Endodermal cell (in vitro differentiated cells): ENCODE measurements at regions not wholly inside any gene's neighbourhood (a gene's known extent, or its start where the extent isn't known, plus 50 kb on each side); places are given as distances from the start of the nearest gene placed in this dataset.

ENCODE experiments used
- DNase-seq: peaks from one replicate; pipeline ENCODE4 v3.0.0-alpha.2; 2017
- H3K27ac ChIP-seq: 2 replicates; pipeline ENCODE4 v1.5.1; 2013; ENCODE audit warnings: mild to moderate bottlenecking, low read depth, low read length, moderate library complexity
- H3K27me3 ChIP-seq: 2 replicates; pipeline ENCODE4 v1.6.1; 2013; ENCODE audit warnings: mild to moderate bottlenecking, low read length, moderate library complexity; ENCODE audit not compliant: insufficient read depth, control insufficient read depth, poor library complexity, severe bottlenecking
- H3K36me3 ChIP-seq: 2 replicates; pipeline ENCODE4 v1.7.0; 2013; ENCODE audit warnings: mild to moderate bottlenecking, low read length, moderate library complexity; ENCODE audit not compliant: control insufficient read depth, insufficient read depth
- H3K4me1 ChIP-seq: one replicate; pipeline ENCODE4 v1.7.0; 2013; ENCODE audit warnings: low read length; ENCODE audit not compliant: control insufficient read depth, insufficient read depth
- H3K4me3 ChIP-seq: 2 replicates; pipeline ENCODE4 v1.5.1; 2013; ENCODE audit warnings: mild to moderate bottlenecking, low read length, moderate library complexity
- H3K9ac ChIP-seq: 2 replicates; pipeline ENCODE4 v1.6.1; 2013; ENCODE audit warnings: mild to moderate bottlenecking, low read length, moderate library complexity; ENCODE audit not compliant: poor library complexity, severe bottlenecking; ENCODE audit errors: extremely low read depth
- H3K9me3 ChIP-seq: 2 replicates; pipeline ENCODE4 v1.6.1; 2013; ENCODE audit warnings: mild to moderate bottlenecking, low read length, moderate library complexity; ENCODE audit not compliant: control insufficient read depth
- H3K27ac Mint-ChIP-seq: 2 replicates; pipeline ENCODE4 v1.8.0; 2020; ENCODE audit warnings: mixed read lengths
- H3K27me3 Mint-ChIP-seq: 2 replicates; pipeline ENCODE4 v1.8.0; 2021; ENCODE audit warnings: mild to moderate bottlenecking, mixed read lengths; ENCODE audit not compliant: insufficient read depth
- H3K36me3 Mint-ChIP-seq: 2 replicates; pipeline ENCODE4 v1.8.0; 2020; ENCODE audit warnings: low read depth, mixed read lengths
- H3K4me1 Mint-ChIP-seq: 2 replicates; pipeline ENCODE4 v1.8.0; 2020; ENCODE audit warnings: mixed read lengths
- H3K4me3 Mint-ChIP-seq: 2 replicates; pipeline ENCODE4 v1.8.0; 2020; ENCODE audit warnings: mild to moderate bottlenecking, moderate library complexity, mixed read lengths
- H3K9me3 Mint-ChIP-seq: 2 replicates; pipeline ENCODE4 v1.8.0; 2020; ENCODE audit warnings: mild to moderate bottlenecking, mixed read lengths
- CTCF ChIP-seq: fragments of 200-600 bp; sonication (generic); conservative IDR thresholded peaks from 2 replicates; pipeline ENCODE4 v1.5.0; 2021; ENCODE audit warnings: antibody characterized with exemption, mild to moderate bottlenecking
- WGBS, 2 experiments: methylation state at CpG; one replicate each; pipeline versions ENCODE4 v1.1.5 to v1.1.7; 2013; ENCODE audit warnings: missing lambda C conversion rate in 2 of 2, mixed read lengths in 1 of 2; ENCODE audit not compliant: insufficient coverage in 1 of 2, insufficient read length in 1 of 2; 5-methylcytosine and 5-hydroxymethylcytosine counted together

- no peaks in the 10 kb centered on the region for H3K9me3 Mint-ChIP-seq
- no peak overlapping the region for H3K27ac Mint-ChIP-seq
- Histone ChIP-seq H3K36me3 (no peaks in the 10 kb centered on the region), H3K9ac (no peak overlapping the region), H3K4me3 (no peak overlapping the region), H3K27me3 (no peaks in the 10 kb centered on the region), H3K4me1 (peaks cover 10% of the 10 kb centered on the region), H3K9me3 (no peaks in the 10 kb centered on the region), H3K27ac (no peak overlapping the region)
- no peak overlapping the region for H3K4me3 Mint-ChIP-seq
- no peak for DNase-seq
- peaks cover 42% of the 10 kb centered on the region for H3K4me1 Mint-ChIP-seq
- no peak for TF ChIP-seq CTCF
- WGBS, 2 experiments: 92 to 96% methylated on average over 4 to 6 of the region's 7 CpGs
- no peaks in the 10 kb centered on the region for H3K36me3 Mint-ChIP-seq
- H3K27me3 Mint-ChIP-seq: peaks cover 14% of the 10 kb centered on the region
These were observed 73.1 kb upstream of the BZW1 start for GRCh38 chr2:200738590-200738989.

GRCh38 chr2:200740907-200741306 lies 70.8 kb upstream of the BZW1 start:
- Histone ChIP-seq H3K36me3 (no peaks in the 10 kb centered on the region), H3K27me3 (no peaks in the 10 kb centered on the region), H3K9me3 (no peaks in the 10 kb centered on the region), H3K4me1 (peaks cover 12% of the 10 kb centered on the region), H3K27ac (no peak overlapping the region), H3K9ac (no peak overlapping the region), H3K4me3 (no peak overlapping the region)
- Mint-ChIP-seq H3K36me3 (no peaks in the 10 kb centered on the region), H3K27ac (peak overlapping the region; percentile 56), H3K9me3 (no peaks in the 10 kb centered on the region), H3K4me1 (peaks cover 41% of the 10 kb centered on the region), H3K27me3 (peaks cover 14% of the 10 kb centered on the region), H3K4me3 (no peak overlapping the region)
- no peak for DNase-seq
- WGBS, 2 experiments: 91% methylated on average over 6 of the region's 6 CpGs; no CpG with 5 or more reads in 1 of the 2 experiments
- TF ChIP-seq CTCF: no peak

- H3K27me3 ChIP-seq: no peaks in the 10 kb centered on the region
- WGBS, 2 experiments: 79 to 82% methylated on average over 6 to 8 of the region's 8 CpGs
- no peaks in the 10 kb centered on the region for H3K36me3 Mint-ChIP-seq
- H3K27ac Mint-ChIP-seq: peak overlapping the region; percentile 56
- peaks cover 11% of the 10 kb centered on the region for H3K4me1 ChIP-seq
- peaks cover 36% of the 10 kb centered on the region for H3K4me1 Mint-ChIP-seq
- peak; percentile 80 for DNase-seq
- no peak overlapping the region for H3K27ac ChIP-seq
- no peak overlapping the region for H3K9ac ChIP-seq
- no peaks in the 10 kb centered on the region for H3K36me3 ChIP-seq
- H3K27me3 Mint-ChIP-seq: peaks cover 14% of the 10 kb centered on the region
- H3K4me3 Mint-ChIP-seq: no peak overlapping the region
- TF ChIP-seq CTCF: no peak
- H3K9me3 ChIP-seq: no peaks in the 10 kb centered on the region
- no peaks in the 10 kb centered on the region for H3K9me3 Mint-ChIP-seq
- H3K4me3 ChIP-seq: no peak overlapping the region
These were observed 70.1 kb upstream of the BZW1 start for GRCh38 chr2:200741468-200742202.
